HCT116 (cell line): ENCODE measurements at regions not wholly inside any gene's neighbourhood (a gene's known extent, or its start where the extent isn't known, plus 50 kb on each side); places are given as distances from the start of the nearest gene placed in this dataset.

ENCODE experiments used
- CTCF ChIP-seq, 3 experiments: fragments of 200-600 bp in 1 of 3; sonication (generic) in 1 of 3; IDR thresholded peaks in 2 of 3; conservative IDR thresholded peaks in 1 of 3; 2 replicates each; pipeline ENCODE4 v1.5.1; 2012 to 2017; ENCODE audit warnings: low read depth in 2 of 3, low read length in 2 of 3, antibody characterized with exemption in 1 of 3, borderline replicate concordance in 1 of 3, control low read depth in 1 of 3, mild to moderate bottlenecking in 1 of 3, mixed read lengths in 1 of 3, mixed run types in 1 of 3, moderate library complexity in 1 of 3; ENCODE audit not compliant: insufficient read depth in 1 of 3
- EZH2 ChIP-seq: fragments of 200-600 bp; sonication (generic); IDR thresholded peaks from 2 replicates; pipeline ENCODE4 v1.6.1; 2017; ENCODE audit warnings: antibody characterized with exemption, mixed run types
- POLR2A ChIP-seq: IDR thresholded peaks from 2 replicates; pipeline ENCODE4 v1.7.0; 2011; ENCODE audit warnings: borderline replicate concordance; ENCODE audit not compliant: insufficient read depth, insufficient read length; ENCODE audit errors: extremely low read depth
- POLR2AphosphoS5 ChIP-seq: IDR thresholded peaks from 2 replicates; pipeline ENCODE4 v1.6.1; 2011; ENCODE audit warnings: mild to moderate bottlenecking, low read depth, low read length, moderate library complexity
- RAD21 ChIP-seq: IDR thresholded peaks from 2 replicates; pipeline ENCODE4 v1.6.1; 2012; ENCODE audit warnings: low read depth, mild to moderate bottlenecking
- REST ChIP-seq: IDR thresholded peaks from 2 replicates; pipeline ENCODE4 v1.6.1; 2012; ENCODE audit warnings: low read depth
- SIN3A ChIP-seq: IDR thresholded peaks from 2 replicates; pipeline ENCODE4 v1.6.1; 2012; ENCODE audit warnings: low read depth
- SP1 ChIP-seq: IDR thresholded peaks from 2 replicates; pipeline ENCODE4 v1.6.1; 2012; ENCODE audit warnings: low read depth
- TCF7L2 ChIP-seq: IDR thresholded peaks from 2 replicates; pipeline ENCODE4 v1.7.0; 2011; ENCODE audit warnings: borderline replicate concordance, inconsistent platforms; ENCODE audit not compliant: insufficient read depth, insufficient read length; ENCODE audit errors: extremely low read depth

- TF ChIP-seq CTCF (IDR thresholded peaks at IDR 0.05 in 2 of 3, conservative IDR thresholded peaks at IDR 0.05 in 1 of 3; ENCODE audit: borderline replicate concordance in 1 of 3, insufficient read depth in 1 of 3, low read depth in 2 of 3, low read length in 2 of 3) (no peak), SP1 (no peak), REST (no peak), TCF7L2 (no peak), RAD21 (no peak), EZH2 (no peak), POLR2A (no peak), SIN3A (no peak), POLR2AphosphoS5 (no peak)
Observed at GRCh38 chr6:87919001-87919400, 128.6 kb upstream of the SPACA1 start.
